NCI-H748 (cell line): ENCODE measurements at regions not wholly inside any gene's neighbourhood (a gene's known extent, or its start where the extent isn't known, plus 50 kb on each side); places are given as distances from the start of the nearest gene placed in this dataset.
A peak's percentile ranks its signal among the peaks of the same experiment; 100 is the strongest.

Experiments
- DNase-seq: peaks from one replicate; lab custom pipeline; 2025; ENCODE audit not compliant: unreplicated experiment; lab: John Stamatoyannopoulos, UW

GRCh38 chr18:46343931-46344372, 239.8 kb downstream of the HAUS1 start:
- DNase-seq, result peak; percentile 27

DNA sequence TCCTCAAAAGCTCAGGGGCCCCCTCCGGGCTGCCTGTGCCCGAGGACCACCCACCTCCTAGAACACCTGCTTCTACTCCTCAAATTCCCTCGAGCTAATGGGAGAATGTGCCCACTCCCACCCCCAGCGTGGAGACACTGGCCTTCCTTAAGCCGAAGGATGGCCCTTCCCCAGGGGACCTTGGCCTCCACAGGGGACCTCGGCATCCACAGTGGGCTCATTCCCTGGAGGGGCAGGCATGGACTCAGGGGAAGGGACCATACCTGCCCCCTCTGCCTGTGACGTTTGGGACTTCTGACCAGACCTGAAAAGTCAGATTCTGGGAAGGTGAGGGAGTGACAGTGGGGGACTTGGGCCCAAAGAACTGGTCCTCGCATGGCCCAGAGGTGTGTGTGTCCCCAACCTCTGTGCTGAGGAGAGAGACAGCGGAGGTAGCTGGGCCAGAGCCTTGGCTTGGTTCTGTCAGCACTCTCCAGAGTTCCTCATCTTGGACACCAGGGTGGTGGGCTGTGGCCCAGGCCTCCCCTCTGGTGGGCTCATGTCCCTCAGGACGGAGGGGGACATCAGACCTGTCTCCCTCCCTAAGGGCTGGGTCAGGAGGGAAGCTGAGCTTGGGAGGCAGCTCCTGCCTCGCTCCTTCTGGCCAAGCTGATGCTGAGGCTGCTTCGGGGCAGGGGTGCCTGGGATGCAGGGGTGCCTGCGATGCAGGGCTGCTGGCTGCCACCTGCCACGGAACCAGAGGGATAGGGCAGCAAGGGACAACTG, 240.4 kb downstream of the HAUS1 start:
- no peak for DNase-seq

- DNase-seq, result no peak
Observed at GRCh38 chr18:46345181-46345465, 240.9 kb downstream of the HAUS1 start.

- DNase-seq, result no peak
Observed at GRCh38 chr18:46346213-46346612, 242.0 kb downstream of the HAUS1 start.

GRCh38 chr18:46346896-46347630, 242.9 kb downstream of the HAUS1 start:
- DNase-seq, result no peak

GRCh38 chr18:46350598-46351159, 246.5 kb downstream of the HAUS1 start:
- no peak for DNase-seq

- DNase-seq, result no peak
Observed at GRCh38 chr18:46352520-46353250, 248.5 kb downstream of the HAUS1 start.

GRCh38 chr18:46353460-46353859, 249.3 kb downstream of the HAUS1 start:
- DNase-seq, result no peak

DNA sequence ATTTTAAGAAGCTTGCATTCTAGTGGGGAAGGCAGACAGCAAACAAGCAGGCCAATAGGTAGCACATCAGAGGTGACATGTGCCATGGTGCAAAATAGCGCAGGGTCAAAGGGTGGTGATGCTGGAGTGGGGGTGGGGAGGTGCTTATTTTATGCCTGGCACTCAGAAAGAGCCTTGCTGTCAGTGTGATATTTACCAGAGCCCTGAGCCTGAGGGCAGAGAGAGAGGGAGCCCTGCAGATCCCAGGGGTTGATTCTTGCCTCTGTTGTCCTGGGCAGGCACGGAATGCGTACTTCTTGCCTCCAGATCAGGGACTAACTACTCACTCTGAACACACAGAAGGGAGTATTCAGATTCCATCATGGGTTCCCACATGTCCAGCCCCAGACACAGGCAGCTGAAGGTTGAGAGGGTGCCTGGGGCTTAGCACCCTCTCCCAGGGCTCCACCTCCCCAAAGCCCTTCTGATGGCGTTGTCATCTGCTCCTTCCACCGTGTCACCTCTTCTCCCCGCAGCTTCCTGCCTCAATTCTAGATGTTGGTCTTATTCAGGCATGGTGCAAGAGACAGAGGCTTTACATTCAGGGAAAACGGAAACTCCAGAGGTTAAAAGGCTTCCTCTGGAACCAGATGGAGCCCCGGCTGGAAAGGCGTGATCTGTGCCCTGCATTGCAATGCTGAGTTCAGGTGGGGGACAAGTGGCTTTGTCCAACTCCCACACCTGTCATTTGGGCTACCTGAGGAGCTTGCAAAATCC, 252.3 kb downstream of the HAUS1 start:
- no peak for DNase-seq

DNA sequence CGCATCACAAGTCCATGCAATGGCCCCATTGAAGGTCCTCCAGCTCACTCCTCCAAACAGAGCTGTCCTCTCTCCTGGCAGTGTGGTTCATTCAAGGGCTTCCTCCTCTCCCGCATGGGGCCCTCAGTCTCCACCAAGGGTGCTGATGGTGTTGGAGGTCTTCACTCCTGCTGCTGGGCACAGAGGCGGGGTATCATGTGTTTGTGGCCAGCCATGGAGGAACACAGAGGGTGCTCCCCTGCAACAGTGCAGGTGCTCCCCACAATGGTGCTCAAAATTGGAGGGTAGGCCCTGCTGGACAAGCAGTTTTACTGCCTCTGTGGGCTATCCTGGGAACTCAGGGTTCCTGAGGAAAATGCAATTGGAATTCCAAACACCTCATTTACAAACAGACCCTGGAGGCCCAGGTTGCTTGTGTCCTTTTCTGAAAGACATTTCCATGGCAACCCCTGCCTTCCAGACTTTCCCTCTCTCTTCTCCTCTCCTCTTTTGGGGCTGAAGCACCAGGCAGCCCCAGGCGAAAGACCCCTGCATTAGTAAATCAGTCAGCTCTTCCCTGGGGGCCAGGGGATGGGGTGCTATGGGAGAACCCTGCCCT, 256.0 kb downstream of the HAUS1 start:
- no peak for DNase-seq

GRCh38 chr18:46360866-46361265, 256.7 kb downstream of the HAUS1 start:
- DNase-seq, result no peak

DNA sequence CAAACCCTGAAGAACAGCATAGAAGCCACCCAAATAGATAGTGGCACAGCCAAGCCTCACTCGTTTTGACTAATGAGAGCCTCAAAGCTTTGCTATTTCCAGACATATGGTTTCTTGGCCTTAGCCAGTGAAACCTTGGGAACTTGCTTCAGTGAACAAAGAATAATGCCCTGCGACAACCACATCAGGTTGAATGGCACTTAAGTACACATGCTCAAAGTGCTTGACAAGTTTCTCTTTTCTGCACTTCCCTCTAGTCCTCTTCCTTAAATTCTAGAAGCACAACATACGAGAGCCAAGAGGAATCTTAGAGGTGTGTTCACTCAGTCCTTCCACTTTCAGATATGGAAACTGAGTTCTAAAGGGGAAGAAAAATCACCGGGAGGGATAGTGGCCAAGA, 258.3 kb downstream of the HAUS1 start:
- no peak for DNase-seq

- DNase-seq, result no peak
Observed at GRCh38 chr18:46364048-46364447, 259.9 kb downstream of the HAUS1 start.

DNA sequence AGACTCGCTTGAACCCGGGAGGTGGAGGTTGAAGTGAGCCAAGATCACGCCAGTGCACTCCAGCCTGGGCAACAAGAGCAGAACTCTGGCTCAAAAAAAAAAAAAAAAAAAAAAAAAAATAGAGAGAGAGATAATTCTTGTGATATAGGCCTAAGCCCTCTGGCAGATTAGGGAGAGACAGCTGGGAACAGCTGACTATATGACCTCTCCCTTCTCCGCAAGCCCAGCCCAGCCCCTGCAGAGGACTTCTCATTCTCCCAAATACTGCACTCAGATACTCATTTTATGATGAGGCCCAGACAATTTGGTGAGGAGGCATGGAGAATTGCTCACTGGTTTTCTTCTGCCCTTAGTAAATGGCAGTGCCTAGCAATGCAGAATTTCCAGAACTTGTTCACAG, 262.0 kb downstream of the HAUS1 start:
- no peak for DNase-seq

DNA sequence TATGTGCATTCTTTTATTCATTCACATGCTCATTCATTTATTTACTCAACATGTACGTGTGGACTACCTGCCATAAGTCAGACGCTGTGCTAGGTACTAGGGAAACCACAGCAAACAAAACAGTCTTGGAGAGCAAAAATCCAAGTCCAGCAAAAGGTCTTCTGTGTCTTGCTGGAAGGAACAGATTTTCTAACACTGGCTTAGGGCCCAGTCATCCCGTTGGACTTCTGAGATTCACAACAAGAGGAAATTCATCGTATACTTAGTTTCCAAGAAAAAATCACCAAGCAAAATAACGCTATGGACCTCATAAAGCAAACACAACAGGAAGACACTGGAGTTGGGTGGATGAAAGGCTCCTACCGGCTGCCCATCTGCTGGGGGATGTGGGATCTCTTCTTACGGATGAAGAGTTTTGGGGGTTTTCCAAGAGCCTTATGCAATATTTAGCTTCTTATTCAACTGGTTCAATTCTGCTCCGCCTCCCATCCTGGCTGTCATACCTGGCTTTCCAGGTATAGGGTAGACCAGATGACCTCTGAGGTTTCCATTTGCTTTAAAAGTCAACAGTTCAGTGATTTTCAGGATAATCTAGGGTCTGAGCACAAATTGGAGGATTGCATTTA, 262.7 kb downstream of the HAUS1 start:
- DNase-seq, result no peak

DNA sequence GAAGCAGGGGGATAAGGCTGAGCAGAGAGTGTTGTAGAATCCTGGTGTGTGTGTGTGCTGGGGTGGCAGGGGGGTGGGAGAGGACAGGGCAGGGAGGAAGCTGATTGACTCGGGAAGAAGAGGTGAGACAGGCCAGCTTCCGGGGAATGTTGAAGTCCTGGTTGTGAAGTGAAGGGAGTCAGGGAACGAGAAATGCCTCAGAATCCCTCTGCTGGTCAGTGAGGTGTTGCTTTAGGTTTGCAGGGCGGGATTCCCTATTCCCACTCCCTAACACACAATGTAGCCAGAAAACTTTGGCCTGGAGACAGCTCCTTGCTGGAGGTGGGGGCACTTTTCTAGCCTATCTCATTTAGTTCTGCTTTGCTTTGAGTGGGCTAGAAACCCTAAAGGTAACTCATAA, 265.1 kb downstream of the HAUS1 start:
- DNase-seq, result no peak

DNA sequence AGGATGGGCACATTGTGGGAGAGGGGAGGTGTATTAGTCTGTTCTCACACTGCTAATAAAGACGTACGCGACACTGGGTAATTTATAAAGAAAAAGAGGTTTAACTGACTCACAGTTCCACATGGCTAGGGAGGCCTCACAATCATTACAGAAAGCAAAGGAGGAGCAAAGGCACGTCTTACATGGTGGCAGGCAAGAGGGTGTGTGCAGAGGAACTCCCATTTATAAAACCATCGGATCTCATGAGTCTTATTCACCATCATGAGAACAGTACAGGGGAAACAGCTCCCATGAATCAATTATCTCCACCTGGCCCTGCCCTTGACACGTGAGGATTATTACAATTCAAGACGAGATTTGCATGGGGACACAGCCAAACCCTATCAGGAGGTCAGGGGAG, 266.7 kb downstream of the HAUS1 start:
- no peak for DNase-seq

GRCh38 chr18:46372670-46373069, 268.5 kb downstream of the HAUS1 start:
- DNase-seq, result no peak

DNA sequence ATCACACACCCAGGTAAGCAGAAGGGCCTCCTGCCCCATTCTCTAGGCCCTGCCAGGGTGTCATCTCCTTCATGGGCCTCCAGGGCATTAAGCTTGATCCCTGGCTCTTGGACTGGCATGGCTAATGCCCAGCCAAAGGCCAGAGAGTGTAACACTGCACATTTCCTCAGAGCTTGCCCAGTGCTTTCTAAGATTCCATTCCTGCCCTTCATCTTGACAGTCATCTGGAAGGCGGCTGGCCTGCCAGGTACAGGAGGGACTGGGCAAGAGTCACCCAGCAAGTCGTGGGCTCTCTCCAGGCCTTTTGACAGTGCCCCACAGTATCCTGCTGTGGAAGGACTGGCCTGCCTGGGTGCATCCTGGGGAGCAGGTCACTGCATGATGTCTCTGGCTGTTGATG, 268.9 kb downstream of the HAUS1 start:
- DNase-seq, result no peak

- DNase-seq, result no peak
Observed at GRCh38 chr18:46373791-46374190, 269.6 kb downstream of the HAUS1 start.
